UCSD-AML1 (cell line): ENCODE measurements at regions not wholly inside any gene's neighbourhood (a gene's known extent, or its start where the extent isn't known, plus 50 kb on each side); places are given as distances from the start of the nearest gene placed in this dataset.

ENCODE experiments used
- DNase-seq: peaks from one replicate; lab custom pipeline; 2025; ENCODE audit not compliant: unreplicated experiment; lab: John Stamatoyannopoulos, UW

- no peak for DNase-seq
These were observed 92.7 kb upstream of the AFDN start for GRCh38 chr6:167733740-167734661.

- no peak for DNase-seq
These were observed 92.0 kb upstream of the AFDN start for GRCh38 chr6:167734662-167735083.

- no peak for DNase-seq
These were observed 91.4 kb upstream of the AFDN start for GRCh38 chr6:167735084-167735950.

- no peak for DNase-seq
These were observed 90.8 kb upstream of the AFDN start for GRCh38 chr6:167735951-167736288.

- DNase-seq: no peak
These were observed 90.1 kb upstream of the AFDN start for GRCh38 chr6:167736486-167737204.

GRCh38 chr6:167737205-167737830 is 89.4 kb upstream of the AFDN start:
- no peak for DNase-seq

GRCh38 chr6:167738386-167738785 is 88.3 kb upstream of the AFDN start:
- no peak for DNase-seq

- DNase-seq: no peak
These were observed 86.8 kb upstream of the AFDN start for GRCh38 chr6:167739721-167740475.

- no peak for DNase-seq
These were observed 83.9 kb upstream of the AFDN start for GRCh38 chr6:167742719-167743303.

- DNase-seq: no peak
These were observed 81.7 kb upstream of the AFDN start for GRCh38 chr6:167744681-167745669.

GRCh38 chr6:167745670-167746389 is 80.9 kb upstream of the AFDN start:
- no peak for DNase-seq

GRCh38 chr6:167746390-167746907 is 80.3 kb upstream of the AFDN start:
- no peak for DNase-seq

- no peak for DNase-seq
These were observed 79.7 kb upstream of the AFDN start for GRCh38 chr6:167746975-167747374.

GRCh38 chr6:167747645-167748044 is 79.1 kb upstream of the AFDN start:
- no peak for DNase-seq

GRCh38 chr6:167748046-167748445 is 78.7 kb upstream of the AFDN start:
- no peak for DNase-seq

- no peak for DNase-seq
These were observed 78.0 kb upstream of the AFDN start for GRCh38 chr6:167748458-167749379.

GRCh38 chr6:167750956-167751358 is 75.8 kb upstream of the AFDN start:
- DNase-seq: no peak
